ENCODE measurements at regions not wholly inside any gene's neighbourhood (a gene's known extent, or its start where the extent isn't known, plus 50 kb on each side); places are given as distances from the start of the nearest gene placed in this dataset.

DNA sequence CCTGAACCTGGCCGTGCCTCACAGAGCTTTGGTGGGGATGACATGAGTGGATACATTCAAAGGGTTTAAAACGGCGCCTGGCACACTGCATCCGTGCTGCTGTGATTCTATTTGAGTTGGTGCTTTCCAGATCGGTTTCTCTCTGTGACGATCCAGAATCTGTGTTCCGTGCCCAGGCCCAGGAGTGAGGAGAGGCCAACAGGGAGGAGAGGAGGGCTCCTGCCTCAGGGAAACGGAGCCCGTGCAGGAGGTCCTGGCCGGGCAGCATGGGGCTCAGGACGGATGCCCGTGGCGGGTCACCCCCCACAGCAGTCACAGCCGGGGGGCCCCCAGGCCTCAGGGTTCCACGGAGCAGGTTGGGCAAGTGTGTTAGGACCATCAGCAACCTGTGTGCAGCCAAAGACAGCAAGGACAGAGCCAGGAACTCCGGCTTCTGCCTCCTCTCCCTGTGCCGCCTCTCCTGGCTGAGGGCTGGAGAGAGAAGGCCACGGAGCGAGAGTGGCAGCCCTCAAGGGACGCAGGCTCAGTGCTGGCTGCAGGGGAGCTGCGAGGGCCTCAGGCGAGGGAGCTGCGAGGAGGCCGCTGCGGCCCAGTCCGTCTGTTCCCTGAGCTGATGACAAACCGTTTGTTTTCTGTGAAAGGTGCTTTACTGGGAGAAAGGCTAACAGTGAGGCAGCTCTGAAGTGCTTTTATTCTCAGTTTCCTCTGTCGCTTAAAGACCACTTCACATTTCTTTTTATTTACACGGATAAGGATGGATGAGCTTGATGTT, 99.3 kb downstream of the METRNL start:
- intact Hi-C loops (cut with DNase I), result no loop called here
- TF ChIP-seq, protein P1, sequence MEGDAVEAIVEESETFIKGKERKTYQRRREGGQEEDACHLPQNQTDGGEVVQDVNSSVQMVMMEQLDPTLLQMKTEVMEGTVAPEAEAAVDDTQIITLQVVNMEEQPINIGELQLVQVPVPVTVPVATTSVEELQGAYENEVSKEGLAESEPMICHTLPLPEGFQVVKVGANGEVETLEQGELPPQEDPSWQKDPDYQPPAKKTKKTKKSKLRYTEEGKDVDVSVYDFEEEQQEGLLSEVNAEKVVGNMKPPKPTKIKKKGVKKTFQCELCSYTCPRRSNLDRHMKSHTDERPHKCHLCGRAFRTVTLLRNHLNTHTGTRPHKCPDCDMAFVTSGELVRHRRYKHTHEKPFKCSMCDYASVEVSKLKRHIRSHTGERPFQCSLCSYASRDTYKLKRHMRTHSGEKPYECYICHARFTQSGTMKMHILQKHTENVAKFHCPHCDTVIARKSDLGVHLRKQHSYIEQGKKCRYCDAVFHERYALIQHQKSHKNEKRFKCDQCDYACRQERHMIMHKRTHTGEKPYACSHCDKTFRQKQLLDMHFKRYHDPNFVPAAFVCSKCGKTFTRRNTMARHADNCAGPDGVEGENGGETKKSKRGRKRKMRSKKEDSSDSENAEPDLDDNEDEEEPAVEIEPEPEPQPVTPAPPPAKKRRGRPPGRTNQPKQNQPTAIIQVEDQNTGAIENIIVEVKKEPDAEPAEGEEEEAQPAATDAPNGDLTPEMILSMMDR (IDR thresholded peaks at IDR 0.05), result no peak
- no peaks in the 10 kb centered on the region for H3K36me3 ChIP-seq
- no peaks in the 10 kb centered on the region for H3K27me3 ChIP-seq (ENCODE audit: low read depth)
- ATAC-seq (no peak), DNase-seq (no peak)
- H3K27ac ChIP-seq, result no peak overlapping the region
- peaks cover 12% of the 10 kb centered on the region for H3K4me1 ChIP-seq
- H3K9me3 ChIP-seq, result no peaks in the 10 kb centered on the region
- H3K4me3 ChIP-seq, result no peak overlapping the region

- H3K9me3 ChIP-seq, result no peaks in the 10 kb centered on the region
- DNase-seq (no peak), ATAC-seq (no peak)
- no peak overlapping the region for H3K4me3 ChIP-seq
- H3K27ac ChIP-seq, result no peak overlapping the region
- H3K36me3 ChIP-seq, result no peaks in the 10 kb centered on the region
- H3K4me1 ChIP-seq, result peaks cover 18% of the 10 kb centered on the region
- TF ChIP-seq, protein P1 (IDR thresholded peaks at IDR 0.05), result no peak
- no peaks in the 10 kb centered on the region for H3K27me3 ChIP-seq (ENCODE audit: low read depth)
- intact Hi-C loops (cut with DNase I), result no loop called here
Observed at GRCh38 chr17:83179374-83179773, 100.0 kb downstream of the METRNL start.

DNA sequence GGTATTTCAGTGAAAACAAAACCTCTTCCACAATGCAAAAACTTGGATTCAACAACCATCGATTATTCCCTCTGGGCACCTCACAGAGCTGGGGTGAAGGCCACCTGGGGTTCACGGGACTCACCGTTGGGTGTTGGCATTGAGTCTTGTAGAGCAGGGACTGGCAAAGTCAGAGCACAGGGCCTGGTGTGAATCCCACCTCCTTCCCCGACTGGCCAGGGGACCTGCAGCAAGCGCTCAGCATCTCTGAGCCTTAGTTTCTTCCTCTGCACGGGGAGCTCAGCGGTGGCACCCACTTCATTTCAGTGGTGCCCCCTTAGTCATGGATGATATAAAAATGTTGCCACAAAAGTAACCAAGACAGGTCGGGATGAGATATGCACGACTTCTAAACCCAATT, 100.4 kb downstream of the METRNL start:
- DNase-seq, result no peak
- Histone ChIP-seq H3K27ac (no peak overlapping the region), H3K36me3 (no peaks in the 10 kb centered on the region), H3K4me3 (no peak overlapping the region), H3K9me3 (no peaks in the 10 kb centered on the region), H3K27me3 (ENCODE audit: low read depth) (no peaks in the 10 kb centered on the region), H3K4me1 (peaks cover 18% of the 10 kb centered on the region)
- no peak for ATAC-seq
- intact Hi-C loops (cut with DNase I), result no loop called here
- TF ChIP-seq, protein P1 (IDR thresholded peaks at IDR 0.05), result no peak

DNA sequence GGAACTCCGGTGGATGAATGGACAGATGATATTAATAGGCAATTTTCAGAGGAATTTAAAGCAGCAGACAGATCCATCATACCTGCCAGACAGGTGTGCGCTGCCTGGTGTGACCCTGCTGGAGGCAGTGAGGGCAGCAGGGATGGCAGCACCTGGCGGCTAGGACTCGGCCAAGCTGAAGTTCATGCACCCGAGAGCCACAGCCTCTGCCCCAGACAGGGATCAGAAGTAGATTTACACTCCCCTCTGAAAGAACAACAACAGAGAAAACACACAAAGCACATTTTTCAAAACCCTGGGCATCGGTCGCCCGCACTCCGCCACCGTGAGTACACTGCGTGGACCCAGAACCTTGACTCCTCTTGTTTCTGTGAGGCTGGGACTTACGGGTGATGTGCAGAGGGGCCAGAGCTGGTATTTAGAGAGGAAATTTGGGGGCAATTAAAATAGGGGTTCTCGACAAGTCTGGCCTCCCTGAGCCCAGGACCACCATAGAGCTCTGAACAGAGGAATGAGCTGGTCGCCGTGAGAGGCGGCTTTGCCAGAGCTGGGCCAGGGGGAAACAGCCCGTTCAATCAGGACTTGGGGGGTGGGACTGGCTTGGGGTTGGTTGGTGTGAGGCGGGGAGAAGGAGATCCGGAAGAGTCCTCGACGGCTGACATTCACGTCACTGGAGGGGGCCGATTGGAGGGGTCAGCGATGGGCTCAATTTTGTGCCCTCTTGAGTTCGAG, 101.0 kb downstream of the METRNL start:
- no peak overlapping the region for H3K27ac ChIP-seq
- H3K27me3 ChIP-seq (ENCODE audit: low read depth), result no peaks in the 10 kb centered on the region
- TF ChIP-seq, protein P1 (IDR thresholded peaks at IDR 0.05), result no peak
- intact Hi-C loops (cut with DNase I), result no loop called here
- DNase-seq, result no peak
- H3K4me3 ChIP-seq, result no peak overlapping the region
- no peaks in the 10 kb centered on the region for H3K36me3 ChIP-seq
- H3K9me3 ChIP-seq, result no peaks in the 10 kb centered on the region
- H3K4me1 ChIP-seq, result peaks cover 18% of the 10 kb centered on the region
- no peak for ATAC-seq

DNA sequence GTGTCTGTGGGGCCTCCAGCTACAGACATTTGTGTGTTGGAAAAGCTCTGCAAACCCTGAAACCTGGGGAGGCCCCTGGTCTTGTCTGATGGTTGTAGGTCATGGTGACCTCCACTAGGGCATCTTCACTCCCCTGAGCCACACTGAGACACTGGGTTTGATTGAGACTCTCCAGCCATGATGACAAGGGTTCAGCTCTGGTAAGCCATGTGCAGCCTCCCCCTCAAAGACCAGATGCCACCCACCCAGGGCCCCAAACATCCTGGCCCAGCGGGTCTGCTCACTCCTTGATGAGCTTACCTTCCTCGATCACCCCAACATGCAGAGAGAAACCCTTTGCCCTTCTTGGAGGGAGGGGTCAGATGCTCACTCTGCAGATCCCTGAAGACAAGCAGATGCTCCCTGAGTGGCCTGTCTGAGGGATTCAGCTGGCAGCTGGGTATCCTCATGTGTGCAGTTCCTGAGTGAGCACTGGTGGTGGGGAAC, 101.6 kb downstream of the METRNL start:
- ATAC-seq (no peak), DNase-seq (no peak)
- intact Hi-C loops (cut with DNase I), result no loop called here

More for the DNA sequence above, 101.6 kb downstream of the METRNL start:
- H3K27me3 ChIP-seq (ENCODE audit: low read depth), result no peaks in the 10 kb centered on the region
- H3K9me3 ChIP-seq, result no peaks in the 10 kb centered on the region
- no peak overlapping the region for H3K4me3 ChIP-seq
- no peak overlapping the region for H3K27ac ChIP-seq
- peaks cover 18% of the 10 kb centered on the region for H3K4me1 ChIP-seq
- H3K36me3 ChIP-seq, result no peaks in the 10 kb centered on the region
- TF ChIP-seq, protein P1 (IDR thresholded peaks at IDR 0.05), result no peak
